ENCODE measurements at regions not wholly inside any gene's neighbourhood (a gene's known extent, or its start where the extent isn't known, plus 50 kb on each side); places are given as distances from the start of the nearest gene placed in this dataset.

GRCh38 chr12:30064906-30065305 is 281.2 kb upstream of the TMTC1 start:
- H3K79me2 ChIP-seq (ENCODE audit: control insufficient read depth, insufficient read depth, low read length, unreplicated experiment) = no peaks in the 10 kb centered on the region
- H3K4me3 ChIP-seq (ENCODE audit: low read depth, low read length) = peak overlapping the region; percentile 63
- no peaks in the 10 kb centered on the region for H3K27me3 ChIP-seq (ENCODE audit: insufficient read depth, low read length)
- peak overlapping the region; percentile 71 for H2AFZ ChIP-seq (ENCODE audit: low read length, unreplicated experiment)
- H3K27ac ChIP-seq (ENCODE audit: low read depth, low read length) = no peak overlapping the region
- H3K36me3 ChIP-seq (ENCODE audit: insufficient read depth, low read length) = no peaks in the 10 kb centered on the region
- H3K4me1 ChIP-seq (ENCODE audit: control insufficient read depth, insufficient read depth, low read length, unreplicated experiment) = peaks cover 3% of the 10 kb centered on the region

DNA sequence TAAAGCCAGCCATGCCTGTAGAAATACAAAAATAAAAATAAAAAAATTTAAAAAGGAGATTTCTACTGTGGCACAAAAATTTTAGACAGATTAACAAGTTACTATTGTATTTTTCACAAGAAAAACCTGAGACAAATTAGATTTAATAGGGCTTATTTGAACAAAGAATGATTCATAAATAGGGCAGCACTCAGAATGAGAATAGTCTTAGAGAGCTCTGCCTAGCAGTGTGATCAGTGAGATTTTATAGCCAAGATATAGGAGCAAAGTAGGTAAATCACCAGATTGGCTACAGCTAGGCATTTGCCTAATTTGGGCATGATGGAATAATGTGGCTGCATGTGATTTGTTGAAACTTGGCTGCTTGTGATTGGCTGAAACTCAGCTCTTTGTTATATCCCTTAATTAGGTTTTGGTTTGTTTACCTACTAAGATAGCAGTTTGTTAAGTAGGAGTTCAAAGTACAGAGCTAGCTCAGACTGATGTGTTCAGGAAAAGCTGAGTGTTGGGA is 279.7 kb upstream of the TMTC1 start:
- H3K27me3 ChIP-seq (ENCODE audit: insufficient read depth, low read length) = no peaks in the 10 kb centered on the region
- no peak overlapping the region for H2AFZ ChIP-seq (ENCODE audit: low read length, unreplicated experiment)
- H3K4me3 ChIP-seq (ENCODE audit: low read depth, low read length) = no peak overlapping the region
- H3K4me1 ChIP-seq (ENCODE audit: control insufficient read depth, insufficient read depth, low read length, unreplicated experiment) = peaks cover 3% of the 10 kb centered on the region
- no peak overlapping the region for H3K27ac ChIP-seq (ENCODE audit: low read depth, low read length)
- H3K36me3 ChIP-seq (ENCODE audit: insufficient read depth, low read length) = no peaks in the 10 kb centered on the region
- no peaks in the 10 kb centered on the region for H3K79me2 ChIP-seq (ENCODE audit: control insufficient read depth, insufficient read depth, low read length, unreplicated experiment)

- no peaks in the 10 kb centered on the region for H3K36me3 ChIP-seq (ENCODE audit: insufficient read depth, low read length)
- peaks cover 36% of the 10 kb centered on the region for H3K4me1 ChIP-seq (ENCODE audit: control insufficient read depth, insufficient read depth, low read length, unreplicated experiment)
- no peak overlapping the region for H3K4me3 ChIP-seq (ENCODE audit: low read depth, low read length)
- no peaks in the 10 kb centered on the region for H3K27me3 ChIP-seq (ENCODE audit: insufficient read depth, low read length)
- H3K79me2 ChIP-seq (ENCODE audit: control insufficient read depth, insufficient read depth, low read length, unreplicated experiment) = no peaks in the 10 kb centered on the region
- peak overlapping the region; percentile 74 for H3K27ac ChIP-seq (ENCODE audit: low read depth, low read length)
- H2AFZ ChIP-seq (ENCODE audit: low read length, unreplicated experiment) = no peak overlapping the region
Observed at GRCh38 chr12:30048371-30048770, 264.6 kb upstream of the TMTC1 start.

DNA sequence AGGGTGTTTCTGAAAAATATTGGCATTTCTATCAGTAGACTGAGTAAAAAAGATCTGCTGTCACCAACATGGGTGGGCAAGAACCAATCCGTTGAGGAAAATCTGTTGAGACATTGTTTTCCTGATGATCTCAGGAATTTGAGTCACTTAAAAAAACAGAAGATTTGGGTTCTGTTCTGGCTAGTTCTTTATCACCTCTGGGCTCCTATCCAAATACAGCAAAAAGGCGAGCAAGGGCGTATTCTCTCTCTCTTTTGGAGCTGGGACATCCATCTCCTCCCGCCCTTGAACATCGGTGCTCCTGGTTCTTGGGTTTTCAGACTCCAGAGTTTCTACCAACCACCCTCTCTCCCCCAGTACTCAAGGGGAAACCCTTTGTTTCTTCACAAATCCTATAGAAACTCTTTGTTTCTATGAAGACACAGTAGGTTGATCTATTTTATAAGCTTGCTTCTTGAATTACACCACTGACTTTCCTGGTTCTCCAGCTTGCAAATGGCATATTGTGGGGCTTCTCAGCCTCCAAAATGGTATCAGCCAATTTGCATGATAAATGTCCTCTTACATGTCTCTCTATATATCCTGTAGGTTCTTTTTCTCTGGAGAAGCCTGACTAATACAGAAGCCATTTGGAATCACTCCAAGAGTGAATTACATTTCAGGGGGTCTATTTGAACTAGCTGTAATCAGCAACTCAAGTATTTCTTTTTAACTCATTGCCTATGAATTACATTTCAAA is 263.9 kb upstream of the TMTC1 start:
- Histone ChIP-seq H3K36me3 (ENCODE audit: insufficient read depth, low read length) (no peaks in the 10 kb centered on the region), H3K4me3 (ENCODE audit: low read depth, low read length) (peak overlapping the region; percentile 60), H2AFZ (ENCODE audit: low read length, unreplicated experiment) (peak overlapping the region; percentile 62)

GRCh38 chr12:30046376-30046775 is 262.6 kb upstream of the TMTC1 start:
- H3K4me3 ChIP-seq (ENCODE audit: low read depth, low read length) = no peak overlapping the region
- no peaks in the 10 kb centered on the region for H3K27me3 ChIP-seq (ENCODE audit: insufficient read depth, low read length)
- no peaks in the 10 kb centered on the region for H3K79me2 ChIP-seq (ENCODE audit: control insufficient read depth, insufficient read depth, low read length, unreplicated experiment)
- H3K27ac ChIP-seq (ENCODE audit: low read depth, low read length) = peak overlapping the region; percentile 74; the same call in 1 of the 2 replicates
- no peaks in the 10 kb centered on the region for H3K36me3 ChIP-seq (ENCODE audit: insufficient read depth, low read length)
- H2AFZ ChIP-seq (ENCODE audit: low read length, unreplicated experiment) = no peak overlapping the region
- peaks cover 36% of the 10 kb centered on the region for H3K4me1 ChIP-seq (ENCODE audit: control insufficient read depth, insufficient read depth, low read length, unreplicated experiment)

More for the DNA sequence above, 263.9 kb upstream of the TMTC1 start:
- Histone ChIP-seq H3K79me2 (ENCODE audit: control insufficient read depth, insufficient read depth, low read length, unreplicated experiment) (no peaks in the 10 kb centered on the region), H3K27me3 (ENCODE audit: insufficient read depth, low read length) (no peaks in the 10 kb centered on the region), H3K27ac (ENCODE audit: low read depth, low read length) (peak overlapping the region; percentile 74), H3K4me1 (ENCODE audit: control insufficient read depth, insufficient read depth, low read length, unreplicated experiment) (peaks cover 36% of the 10 kb centered on the region)

- H3K79me2 ChIP-seq (ENCODE audit: control insufficient read depth, insufficient read depth, low read length, unreplicated experiment) = no peaks in the 10 kb centered on the region
- H3K36me3 ChIP-seq (ENCODE audit: insufficient read depth, low read length) = no peaks in the 10 kb centered on the region
- H3K4me3 ChIP-seq (ENCODE audit: low read depth, low read length) = no peak overlapping the region
- no peak overlapping the region for H3K27ac ChIP-seq (ENCODE audit: low read depth, low read length)
- H2AFZ ChIP-seq (ENCODE audit: low read length, unreplicated experiment) = no peak overlapping the region
- H3K4me1 ChIP-seq (ENCODE audit: control insufficient read depth, insufficient read depth, low read length, unreplicated experiment) = peaks cover 36% of the 10 kb centered on the region
- no peaks in the 10 kb centered on the region for H3K27me3 ChIP-seq (ENCODE audit: insufficient read depth, low read length)
Observed at GRCh38 chr12:30045171-30045570, 261.4 kb upstream of the TMTC1 start.

GRCh38 chr12:30044206-30044605 is 260.5 kb upstream of the TMTC1 start:
- H3K36me3 ChIP-seq (ENCODE audit: insufficient read depth, low read length) = no peaks in the 10 kb centered on the region
- no peak overlapping the region for H2AFZ ChIP-seq (ENCODE audit: low read length, unreplicated experiment)
- H3K4me1 ChIP-seq (ENCODE audit: control insufficient read depth, insufficient read depth, low read length, unreplicated experiment) = peaks cover 36% of the 10 kb centered on the region
- no peak overlapping the region for H3K27ac ChIP-seq (ENCODE audit: low read depth, low read length)
- H3K4me3 ChIP-seq (ENCODE audit: low read depth, low read length) = no peak overlapping the region
- H3K27me3 ChIP-seq (ENCODE audit: insufficient read depth, low read length) = no peaks in the 10 kb centered on the region
- no peaks in the 10 kb centered on the region for H3K79me2 ChIP-seq (ENCODE audit: control insufficient read depth, insufficient read depth, low read length, unreplicated experiment)

- Histone ChIP-seq H3K36me3 (ENCODE audit: insufficient read depth, low read length) (no peaks in the 10 kb centered on the region), H3K4me3 (ENCODE audit: low read depth, low read length) (no peak overlapping the region), H3K4me1 (ENCODE audit: control insufficient read depth, insufficient read depth, low read length, unreplicated experiment) (peaks cover 30% of the 10 kb centered on the region), H3K79me2 (ENCODE audit: control insufficient read depth, insufficient read depth, low read length, unreplicated experiment) (no peaks in the 10 kb centered on the region), H3K27me3 (ENCODE audit: insufficient read depth, low read length) (no peaks in the 10 kb centered on the region), H3K27ac (ENCODE audit: low read depth, low read length) (no peak overlapping the region), H2AFZ (ENCODE audit: low read length, unreplicated experiment) (no peak overlapping the region)
Observed at GRCh38 chr12:30043151-30043847, 259.6 kb upstream of the TMTC1 start.

GRCh38 chr12:30041096-30041495 is 257.4 kb upstream of the TMTC1 start:
- Histone ChIP-seq H2AFZ (ENCODE audit: low read length, unreplicated experiment) (no peak overlapping the region), H3K4me1 (ENCODE audit: control insufficient read depth, insufficient read depth, low read length, unreplicated experiment) (peaks cover 8% of the 10 kb centered on the region), H3K27ac (ENCODE audit: low read depth, low read length) (no peak overlapping the region), H3K27me3 (ENCODE audit: insufficient read depth, low read length) (no peaks in the 10 kb centered on the region), H3K4me3 (ENCODE audit: low read depth, low read length) (no peak overlapping the region), H3K79me2 (ENCODE audit: control insufficient read depth, insufficient read depth, low read length, unreplicated experiment) (no peaks in the 10 kb centered on the region), H3K36me3 (ENCODE audit: insufficient read depth, low read length) (no peaks in the 10 kb centered on the region)

DNA sequence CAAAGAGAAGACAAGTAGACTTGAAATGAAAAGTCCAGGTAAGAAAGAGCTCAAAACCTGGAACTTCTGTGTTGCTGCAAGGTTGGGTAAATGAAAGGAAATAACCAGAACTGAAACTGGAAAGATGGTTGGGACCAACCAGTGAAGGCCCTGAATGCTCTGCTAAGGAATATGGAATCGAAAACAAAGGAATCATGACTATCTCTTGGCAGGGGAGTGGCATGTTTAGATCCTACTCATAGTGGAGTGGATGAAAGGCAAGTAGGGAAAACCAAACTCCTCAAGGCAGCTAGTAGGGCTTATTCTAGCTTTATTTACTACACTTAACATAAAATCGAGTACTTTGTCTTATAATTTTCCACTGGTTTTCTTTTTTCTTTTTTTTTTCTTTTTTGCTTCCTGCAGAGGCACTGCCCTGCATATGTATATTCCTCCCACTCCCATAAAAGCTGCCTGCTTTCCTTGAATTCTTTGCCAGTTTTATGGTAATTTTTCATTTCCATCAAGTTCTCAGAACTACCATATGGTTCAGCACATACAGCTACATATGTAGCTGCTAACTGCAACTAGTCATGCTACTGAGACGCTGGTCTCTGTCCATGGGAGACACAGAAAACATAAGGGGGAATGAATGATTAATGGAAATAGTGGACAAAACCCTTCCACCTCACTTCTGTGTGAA is 247.1 kb upstream of the TMTC1 start:
- Histone ChIP-seq H3K27ac (ENCODE audit: low read depth, low read length) (no peak overlapping the region), H2AFZ (ENCODE audit: low read length, unreplicated experiment) (no peak overlapping the region), H3K4me3 (ENCODE audit: low read depth, low read length) (no peak overlapping the region), H3K27me3 (ENCODE audit: insufficient read depth, low read length) (no peaks in the 10 kb centered on the region), H3K36me3 (ENCODE audit: insufficient read depth, low read length) (no peaks in the 10 kb centered on the region), H3K79me2 (ENCODE audit: control insufficient read depth, insufficient read depth, low read length, unreplicated experiment) (no peaks in the 10 kb centered on the region), H3K4me1 (ENCODE audit: control insufficient read depth, insufficient read depth, low read length, unreplicated experiment) (peaks cover 20% of the 10 kb centered on the region)

Measured in ACC112 (cell line).